Body of pancreas (tissue), 4 donors: ENCODE measurements at regions not wholly inside any gene's neighbourhood (a gene's known extent, or its start where the extent isn't known, plus 50 kb on each side); places are given as distances from the start of the nearest gene placed in this dataset.
"Not testable (repeated sequence)": the region's sequence is repeated elsewhere in the genome, so short reads cannot be mapped to it uniquely, and the experiment has no call there.

Experiments used
- CTCF ChIP-seq, 7 experiments: fragments of 450-650 bp in 4 of 7; fragments of 200-600 bp in 3 of 7; sonication (generic) in 3 of 7; IDR thresholded peaks; one replicate each; pipeline ENCODE4 v1.5.1; 2016 to 2019; ENCODE audit warnings: antibody characterized with exemption in 7 of 7
- POLR2A ChIP-seq, 3 donors: fragments of 450-650 bp; IDR thresholded peaks; one replicate each; pipeline ENCODE4 v1.6.1; 2016; ENCODE audit warnings: antibody characterized with exemption in 3 of 3, mild to moderate bottlenecking in 2 of 3

- not testable (repeated sequence) for TF ChIP-seq CTCF, POLR2A (IDR thresholded peaks at IDR 0.05)
These were observed 102.5 kb upstream of the UGP2 start for GRCh38 chr2:63739180-63739579.
